GM19328 (cell line): ENCODE measurements at regions not wholly inside any gene's neighbourhood (a gene's known extent, or its start where the extent isn't known, plus 50 kb on each side); places are given as distances from the start of the nearest gene placed in this dataset.
"Not testable (repeated sequence)": the region's sequence is repeated elsewhere in the genome, so short reads cannot be mapped to it uniquely, and the experiment has no call there.

ENCODE experiments used
- ATAC-seq: cut with Tn5 transposase; IDR thresholded peaks from one replicate; pipeline ENCODE4 v1.9.1; 2021; ENCODE audit warnings: mild to moderate bottlenecking, moderate library complexity; ENCODE audit not compliant: unreplicated experiment

DNA sequence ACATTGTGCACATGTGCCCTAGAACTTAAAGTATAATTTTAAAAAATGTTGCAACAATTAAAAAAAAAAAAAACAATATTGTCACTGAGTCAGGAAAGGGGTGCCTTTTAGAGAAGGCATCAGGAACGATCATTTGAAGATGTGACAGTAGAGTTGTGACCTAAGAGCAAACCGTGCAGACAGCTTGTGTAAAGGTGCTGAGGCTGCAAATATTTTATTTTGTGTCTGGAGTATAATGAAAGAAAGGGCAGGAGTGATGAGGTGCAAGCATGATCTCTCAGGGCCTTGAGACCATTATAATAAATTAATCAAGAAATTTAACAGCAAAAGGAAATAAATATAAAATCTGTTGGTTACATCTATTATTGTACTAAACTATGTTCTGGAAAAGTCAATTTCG, 1219.7 kb downstream of the OLFM4 start:
- no peak for ATAC-seq

DNA sequence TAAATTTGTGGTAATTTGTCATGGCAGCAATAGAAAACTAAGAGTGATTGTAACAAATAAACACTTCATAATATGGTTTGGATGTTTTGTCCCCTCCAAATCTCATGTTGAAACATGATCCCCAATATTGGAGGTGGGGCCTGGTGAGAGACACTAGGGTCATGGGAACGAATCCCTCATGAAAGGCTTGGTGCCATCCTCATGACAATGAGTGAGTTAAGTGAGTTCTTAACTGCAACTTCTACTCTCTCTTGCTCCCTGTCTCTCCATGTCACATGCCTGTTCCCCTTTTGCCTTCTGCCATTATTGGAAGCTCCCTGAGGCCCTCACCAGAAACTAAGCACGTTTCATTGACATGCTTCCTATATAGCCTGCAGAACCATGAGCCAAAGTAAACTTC, 1233.2 kb downstream of the OLFM4 start:
- ATAC-seq, result no peak

DNA sequence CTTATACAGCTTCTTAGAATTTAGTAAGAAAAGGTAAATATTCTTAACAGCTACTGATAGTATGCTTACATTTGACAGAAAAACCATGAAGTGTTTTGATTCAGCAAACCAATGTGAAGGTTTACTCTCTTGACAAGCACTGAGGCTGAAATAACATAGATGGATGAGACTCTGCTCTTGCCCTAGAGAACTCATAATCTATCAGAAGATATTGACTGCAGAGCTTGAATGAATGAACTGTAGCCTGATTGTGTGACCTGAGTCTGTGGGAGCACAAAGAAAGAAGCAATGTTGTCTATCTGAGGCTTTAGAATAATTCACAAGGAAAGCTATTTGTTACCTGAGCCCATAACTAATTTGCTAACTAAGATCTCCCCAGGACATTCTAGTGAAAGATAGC, 1235.3 kb downstream of the OLFM4 start:
- no peak for ATAC-seq

DNA sequence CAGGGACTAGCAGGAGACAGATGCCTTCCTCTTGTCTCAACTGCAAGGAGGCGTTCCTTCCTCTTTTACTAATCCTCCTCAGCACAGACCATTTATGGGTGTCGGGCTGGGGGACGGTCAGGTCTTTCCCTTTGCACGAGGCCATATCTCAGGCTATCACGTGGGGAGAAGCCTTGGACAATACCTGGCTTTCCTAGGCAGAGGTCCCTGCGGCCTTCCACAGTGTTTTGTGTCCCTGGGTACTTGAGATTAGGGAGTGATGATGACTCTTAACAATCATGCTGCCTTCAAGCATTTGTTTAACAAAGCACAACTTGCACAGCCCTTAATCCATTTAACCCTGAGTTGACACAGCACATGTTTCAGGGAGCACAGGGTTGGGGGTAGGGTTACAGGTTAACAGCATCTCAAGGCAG, 1238.6 kb downstream of the OLFM4 start:
- ATAC-seq, result not testable (repeated sequence)

DNA sequence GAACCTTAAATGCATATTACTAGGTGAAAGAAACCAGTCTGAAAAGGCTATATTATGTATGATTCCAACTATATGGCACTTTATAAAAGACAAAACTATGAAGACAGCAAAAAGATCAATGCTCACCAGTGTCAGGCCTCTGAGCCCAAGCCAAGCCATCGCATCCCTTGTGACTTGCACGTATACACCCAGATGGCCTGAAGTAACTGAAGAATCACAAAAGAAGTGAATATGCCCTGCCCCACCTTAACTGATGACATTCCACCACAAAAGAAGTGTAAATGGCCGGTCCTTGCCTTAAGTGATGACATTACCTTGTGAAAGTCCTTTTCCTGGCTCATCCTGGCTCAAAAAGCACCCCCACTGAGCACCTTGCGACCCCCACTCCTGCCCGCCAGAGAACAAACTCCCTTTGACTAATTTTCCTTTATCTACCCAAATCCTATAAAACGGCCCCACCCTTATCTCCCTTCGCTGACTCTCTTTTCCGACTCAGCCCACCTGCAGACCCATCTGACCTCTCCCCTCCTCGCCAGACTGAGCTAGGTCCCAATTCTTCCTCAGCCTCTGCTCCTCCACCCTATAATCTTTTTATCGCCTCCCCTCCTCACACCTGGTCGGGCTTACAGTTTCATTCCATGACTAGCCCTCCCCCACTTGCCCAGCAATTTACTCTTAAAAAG, 1239.5 kb downstream of the OLFM4 start:
- not testable (repeated sequence) for ATAC-seq

DNA sequence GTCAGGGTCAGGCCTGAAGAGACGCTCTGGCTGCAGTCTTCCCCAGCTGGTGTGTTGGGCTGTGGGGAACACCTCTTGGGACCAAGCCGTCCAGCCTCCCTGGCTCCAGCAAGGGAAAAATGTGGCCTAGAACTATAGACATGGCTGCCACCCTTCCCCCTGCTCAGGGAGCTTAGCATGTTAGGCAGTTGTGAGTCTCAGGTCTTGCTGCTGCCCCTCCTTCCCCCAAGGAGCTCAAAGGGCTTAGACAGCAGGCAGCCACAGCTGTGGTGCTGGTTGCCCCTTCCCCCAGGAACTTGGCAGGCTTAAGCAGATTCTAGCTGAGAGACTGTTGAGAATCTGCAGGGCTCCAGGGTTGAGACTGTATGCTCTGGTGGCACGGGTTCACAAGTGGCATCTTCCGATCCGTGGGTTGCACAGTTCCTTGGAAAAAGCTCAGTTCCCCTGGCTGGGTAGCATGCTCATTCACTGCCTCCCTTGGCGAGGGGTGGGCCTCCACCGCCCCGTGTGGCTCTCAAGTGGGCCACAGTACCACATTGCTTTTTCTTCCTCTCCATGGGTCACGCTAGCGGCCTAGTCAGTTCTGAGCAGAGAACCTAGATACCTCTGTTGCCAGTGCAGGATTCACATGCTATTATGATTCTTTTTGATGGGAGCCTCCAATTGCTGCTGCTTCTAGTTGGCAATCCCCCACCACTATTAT, 1258.6 kb downstream of the OLFM4 start:
- no peak for ATAC-seq

DNA sequence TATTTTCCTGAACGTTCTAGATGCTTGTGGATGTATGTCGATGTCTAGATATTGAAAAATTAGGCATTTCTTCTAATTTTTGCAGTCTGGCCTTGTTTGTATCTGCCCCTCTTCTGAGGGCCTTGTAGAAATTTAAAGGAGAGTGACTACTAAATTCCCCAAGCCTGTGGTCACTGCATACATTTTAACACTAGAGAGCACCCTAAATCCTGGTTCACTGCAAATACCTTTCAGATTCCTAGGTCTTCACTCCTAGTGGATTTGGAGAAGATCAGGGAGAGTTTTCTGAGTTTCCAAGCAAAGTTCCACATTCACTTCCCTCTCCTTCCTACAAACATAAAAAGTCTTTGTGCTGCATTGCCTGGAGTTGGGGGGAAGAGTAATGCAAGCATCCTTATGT, 1272.5 kb downstream of the OLFM4 start:
- no peak for ATAC-seq

DNA sequence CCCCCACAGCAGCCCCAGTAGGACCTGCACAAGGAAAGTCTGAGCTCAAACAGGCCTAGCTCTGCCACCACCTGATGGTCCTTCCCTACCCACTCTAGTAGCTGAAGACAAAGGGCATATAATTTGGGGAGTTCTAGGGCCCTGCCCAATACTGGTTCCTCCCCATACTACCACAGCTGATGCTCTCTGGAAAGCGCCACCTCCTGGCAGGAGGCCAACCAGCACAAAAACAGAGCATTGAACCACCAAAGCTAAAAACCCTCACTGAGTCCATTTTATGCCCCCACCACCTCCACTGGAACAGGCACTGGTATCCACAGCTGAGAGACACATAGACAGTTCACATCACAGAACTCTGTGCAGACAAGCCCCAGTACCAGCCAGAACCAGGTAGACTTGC, 1276.8 kb downstream of the OLFM4 start:
- ATAC-seq, result no peak

DNA sequence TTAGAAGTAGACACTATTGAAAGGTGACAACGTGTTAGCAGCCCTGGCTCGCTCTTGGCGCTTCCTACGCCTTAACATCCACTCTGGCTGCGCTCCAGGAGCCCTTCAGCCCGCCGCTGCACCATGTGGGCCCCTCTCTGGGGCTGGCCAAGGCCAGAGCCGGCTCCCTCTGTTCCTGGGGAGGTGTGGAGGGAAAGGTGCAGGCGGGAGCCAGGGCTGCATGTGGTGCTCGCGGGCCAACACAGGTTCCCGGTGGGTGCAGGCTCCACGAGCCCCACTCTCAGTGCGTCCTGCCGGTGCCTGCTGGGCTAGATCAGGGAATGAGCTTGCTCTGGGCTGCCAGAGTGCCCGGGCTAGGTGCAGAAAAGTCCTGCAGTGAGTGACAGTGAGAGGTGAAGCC, 1284.3 kb downstream of the OLFM4 start:
- ATAC-seq, result no peak

DNA sequence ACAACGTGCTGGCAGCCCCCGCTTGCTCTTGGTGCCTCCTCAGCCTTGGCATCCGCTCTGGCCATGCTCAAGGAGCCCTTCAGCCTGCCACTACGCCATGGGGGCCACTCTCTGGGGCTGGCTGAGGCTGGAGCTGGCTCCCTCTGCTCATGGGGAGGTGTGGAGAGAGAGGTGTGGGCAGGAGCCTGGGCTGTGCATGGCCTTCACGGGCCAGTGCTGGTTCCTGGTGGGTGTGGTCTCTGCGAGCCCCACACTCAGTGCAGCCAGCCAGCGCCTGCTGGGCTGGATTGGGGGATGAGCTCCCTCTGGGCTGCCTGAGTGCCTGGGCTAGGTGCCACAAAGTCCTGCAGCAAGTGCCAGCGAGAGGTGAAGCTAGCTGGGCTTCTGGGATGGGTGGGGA, 1289.1 kb downstream of the OLFM4 start:
- ATAC-seq, result no peak

DNA sequence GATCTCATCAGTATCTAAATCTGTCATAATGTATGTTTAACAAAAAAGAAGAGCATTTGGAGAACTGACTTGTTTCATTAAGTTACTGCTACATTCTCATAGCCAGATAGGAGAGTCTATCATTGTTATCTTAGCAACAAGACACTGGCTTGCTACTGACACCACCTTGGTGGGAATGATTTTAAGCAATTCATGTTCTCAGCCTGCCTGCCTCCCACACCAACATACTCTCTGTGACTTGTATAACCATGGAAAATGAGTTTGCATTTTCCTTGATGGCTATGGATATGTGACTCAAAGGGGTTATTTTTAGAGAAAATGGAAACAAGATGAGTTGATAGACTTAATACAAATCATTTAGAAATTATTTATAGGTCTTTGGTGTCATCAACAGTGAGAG, 1308.9 kb downstream of the OLFM4 start:
- no peak for ATAC-seq

DNA sequence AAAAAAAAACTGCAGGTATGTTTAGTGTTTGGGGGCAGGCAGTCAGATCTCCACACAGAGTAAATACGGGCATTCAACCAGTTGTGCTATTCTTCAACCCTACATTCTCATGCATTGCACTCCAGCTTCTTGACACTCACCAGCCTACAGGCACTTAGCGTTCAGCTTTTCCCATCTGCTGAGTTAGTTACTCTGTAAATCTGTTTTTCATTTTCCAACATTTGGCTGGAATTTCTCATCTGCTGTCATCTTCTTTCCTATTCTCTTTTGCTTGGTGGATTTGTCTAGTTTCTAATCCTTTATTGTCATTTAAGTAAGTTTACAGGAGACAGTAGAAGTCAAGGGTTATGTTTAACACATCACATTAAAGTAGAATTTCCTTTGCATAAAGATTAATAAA, 1318.9 kb downstream of the OLFM4 start:
- ATAC-seq, result no peak

DNA sequence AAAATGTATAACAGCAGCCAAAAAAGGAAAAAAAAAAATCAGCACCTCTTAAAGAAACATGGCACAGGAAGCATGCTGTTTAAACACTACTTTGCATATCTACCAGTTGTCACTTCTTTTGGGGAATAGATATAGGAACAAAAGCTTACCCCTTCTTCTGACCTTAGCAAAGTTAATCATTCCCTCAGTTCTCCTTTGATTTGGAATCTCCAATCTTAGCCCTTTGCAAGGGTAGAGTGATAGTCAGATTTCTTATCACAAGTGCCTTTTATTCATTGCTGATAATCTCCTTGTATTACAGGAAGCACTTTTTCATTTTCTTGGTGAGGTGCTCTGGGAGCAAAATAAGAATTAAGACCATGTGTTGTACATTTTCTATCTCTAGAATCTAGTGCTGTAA, 1327.6 kb downstream of the OLFM4 start:
- ATAC-seq, result no peak

DNA sequence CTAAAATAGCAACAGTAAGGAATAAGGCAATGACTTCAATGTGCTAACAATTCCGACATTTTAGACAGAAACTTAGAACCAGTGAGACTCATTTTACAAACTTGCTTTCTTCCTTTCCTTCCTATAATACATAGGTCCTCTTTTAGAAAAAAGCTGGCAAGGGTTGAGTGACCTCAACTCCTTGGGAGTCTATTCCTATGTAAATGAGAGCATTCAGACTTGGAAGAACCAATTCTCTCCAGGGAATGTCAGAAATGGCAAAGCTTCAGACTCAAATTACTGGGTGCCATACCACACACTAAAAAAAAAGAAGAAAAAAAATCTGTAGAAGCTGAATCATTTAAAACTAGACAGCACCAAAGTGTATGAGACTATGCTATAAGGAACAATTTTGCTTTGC, 1328.2 kb downstream of the OLFM4 start:
- no peak for ATAC-seq

DNA sequence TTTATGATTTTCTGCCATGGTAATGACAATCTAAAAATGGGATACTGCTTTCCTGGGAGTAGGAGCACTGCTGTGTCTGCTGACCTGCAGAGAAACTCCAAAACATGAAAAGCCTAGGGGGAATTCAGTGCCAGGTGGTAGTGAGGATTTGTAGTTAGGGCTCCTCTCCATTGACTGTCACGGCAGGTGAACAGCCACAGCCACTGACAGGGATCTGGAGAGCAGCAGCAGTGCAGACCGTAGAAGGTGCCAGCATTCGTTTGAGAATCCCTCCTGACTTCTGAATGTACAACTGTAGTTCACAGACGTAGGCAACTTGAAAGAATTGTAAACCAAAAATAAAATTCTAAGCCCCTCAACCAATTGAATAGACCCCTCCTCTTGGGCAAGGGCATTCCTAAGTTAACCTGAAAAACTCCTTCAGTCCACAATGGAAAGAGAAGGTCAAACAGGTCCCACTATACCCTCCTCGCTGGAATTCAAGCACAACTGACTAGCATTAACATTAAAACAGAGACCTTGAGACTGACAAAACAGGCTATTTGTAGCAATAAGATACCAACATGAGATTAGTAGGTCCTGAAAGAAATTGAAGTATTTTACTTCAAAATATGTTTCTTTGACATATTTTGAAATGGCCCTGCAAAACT, 1328.8 kb downstream of the OLFM4 start:
- ATAC-seq, result no peak

DNA sequence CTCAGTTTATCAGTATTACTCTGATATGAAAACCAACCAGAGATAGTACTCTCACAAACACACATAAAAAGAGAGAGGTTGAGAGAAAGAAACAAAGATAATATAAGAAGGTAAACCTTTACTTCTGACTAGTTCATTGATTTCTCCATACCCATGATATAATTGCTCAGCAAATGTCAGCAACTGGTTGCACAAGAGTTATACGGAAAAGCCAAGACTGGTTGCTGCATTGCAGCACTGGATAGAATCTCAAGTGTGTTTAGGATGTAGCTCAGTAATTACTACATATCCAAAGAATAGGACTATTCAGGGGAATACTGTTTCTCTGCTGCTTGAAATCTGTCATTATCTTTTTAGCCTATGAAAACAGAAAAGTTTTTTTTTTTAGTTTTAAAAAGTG, 1332.8 kb downstream of the OLFM4 start:
- ATAC-seq, result no peak

DNA sequence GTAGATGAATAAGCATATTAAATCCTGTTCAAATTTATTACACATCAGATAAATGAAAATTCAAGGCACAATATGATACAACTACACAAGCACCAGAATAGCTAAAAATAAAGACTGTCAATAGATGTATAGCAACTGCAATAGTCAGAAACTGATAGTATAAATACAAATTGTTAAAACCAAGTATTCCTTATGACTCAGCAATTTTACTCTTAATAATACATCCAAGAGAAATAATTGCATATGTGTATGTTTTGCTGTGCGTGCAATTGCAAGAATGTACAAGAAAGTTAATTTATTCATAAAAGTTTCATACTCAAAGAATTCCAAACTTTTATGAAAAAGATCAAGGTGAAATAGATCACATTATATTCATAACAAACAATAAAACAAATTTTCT, 1338.1 kb downstream of the OLFM4 start:
- ATAC-seq, result no peak

DNA sequence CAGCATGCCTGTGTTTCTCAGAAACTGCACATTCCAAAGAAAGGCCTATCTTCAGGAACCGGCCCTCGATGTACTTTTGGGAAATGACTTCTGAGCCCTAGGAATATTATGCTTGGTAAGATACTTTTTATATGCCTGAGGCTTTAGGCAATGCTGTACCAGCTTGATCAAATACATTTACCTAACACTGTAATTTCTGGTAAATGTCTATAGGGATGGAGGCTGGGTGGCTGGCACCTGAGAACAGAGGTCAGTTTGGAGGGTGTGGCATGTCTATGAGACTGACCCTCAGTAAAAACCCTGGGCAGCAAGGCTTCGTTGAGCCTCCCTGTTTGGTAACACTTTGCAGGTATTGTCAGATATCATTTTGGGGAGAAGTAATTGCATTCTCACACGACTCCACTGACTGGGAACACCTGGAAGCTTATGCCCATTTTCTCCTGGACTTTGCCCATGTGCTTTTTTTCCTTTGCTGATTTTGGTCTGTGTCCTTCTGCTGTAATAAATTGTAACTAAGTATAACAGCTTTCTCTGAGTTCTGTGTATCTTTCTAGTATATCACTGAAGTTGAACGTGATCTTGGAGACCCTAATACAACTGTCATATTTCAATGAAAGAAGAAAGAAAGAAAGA, 1339.1 kb downstream of the OLFM4 start:
- ATAC-seq, result no peak

DNA sequence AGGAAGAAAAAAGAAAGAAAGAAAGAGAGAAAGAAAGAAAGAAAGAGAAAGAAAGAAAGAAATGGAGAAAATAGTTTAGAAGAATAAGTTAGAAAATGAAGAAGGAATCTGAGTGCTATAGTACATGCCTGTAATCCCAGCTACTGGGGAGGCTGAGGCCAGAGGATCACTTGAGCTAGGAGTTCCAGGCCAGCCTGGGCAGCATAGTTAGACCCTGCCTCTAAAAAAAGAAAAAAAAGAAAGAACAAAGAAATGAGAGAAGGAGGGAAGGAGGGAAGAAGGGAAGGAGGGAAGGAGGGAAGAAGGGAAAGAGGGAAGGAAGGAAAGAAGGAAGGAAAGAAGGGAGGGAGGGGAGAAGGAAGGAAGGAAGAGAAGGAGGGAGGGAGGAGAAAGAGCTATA, 1339.8 kb downstream of the OLFM4 start:
- ATAC-seq, result no peak

DNA sequence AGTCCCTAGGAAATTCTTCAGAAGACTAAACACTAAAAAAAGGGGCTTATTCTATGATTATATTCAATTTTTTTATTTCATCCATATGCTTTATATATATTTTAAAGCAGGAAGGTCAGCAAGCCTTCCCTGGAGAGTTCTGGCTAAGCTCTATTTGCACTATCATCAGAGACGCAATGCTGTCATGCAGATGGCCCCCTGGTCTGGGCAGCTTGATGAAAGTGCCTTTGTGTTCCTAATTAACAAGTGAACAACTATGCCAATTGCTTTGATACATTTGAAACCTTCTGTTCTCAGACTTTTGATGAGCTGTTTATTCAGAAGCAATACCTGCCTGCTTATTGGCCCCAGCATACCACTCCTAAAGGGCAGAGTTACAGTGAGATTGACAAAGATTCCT, 1344.6 kb downstream of the OLFM4 start:
- ATAC-seq, result no peak

DNA sequence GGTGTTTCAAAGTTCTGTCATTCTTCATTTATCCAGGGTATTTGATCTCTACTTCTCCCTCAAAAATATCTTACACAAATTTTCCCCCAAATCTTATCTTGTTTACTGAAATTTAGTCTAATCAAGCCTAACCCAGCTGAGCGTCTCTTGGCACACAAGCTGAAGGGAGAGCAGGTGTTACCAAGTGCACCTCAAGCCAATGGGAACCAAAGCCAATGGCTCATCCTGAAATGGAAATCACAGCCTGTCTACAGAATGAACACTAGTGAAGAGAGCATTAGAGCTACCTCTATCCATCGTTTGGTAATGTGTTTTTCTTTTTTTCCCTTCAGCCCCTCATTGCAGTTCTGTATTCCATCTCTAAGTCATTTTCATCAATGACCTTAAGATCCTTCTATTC, 1350.8 kb downstream of the OLFM4 start:
- ATAC-seq, result no peak

DNA sequence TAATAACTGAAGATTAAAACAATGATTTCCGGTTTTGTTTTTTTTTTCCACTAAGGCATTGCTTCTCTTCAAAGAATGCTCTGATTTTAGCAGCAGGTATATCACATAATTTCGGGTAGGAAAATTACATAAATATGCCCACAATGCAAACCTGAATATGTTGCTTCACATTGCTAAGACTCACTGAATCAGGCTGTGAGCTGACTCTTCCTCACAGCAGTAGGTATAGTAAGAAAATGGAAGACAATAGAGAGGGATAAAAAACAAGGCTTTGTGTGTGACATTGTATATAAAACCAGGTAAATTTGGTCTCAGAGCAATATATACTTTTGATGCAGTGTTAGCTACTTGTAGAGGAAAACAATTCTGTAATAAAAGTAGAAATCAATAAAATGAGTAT, 1355.0 kb downstream of the OLFM4 start:
- no peak for ATAC-seq
